SK-N-SH (cell line): ENCODE measurements at regions not wholly inside any gene's neighbourhood (a gene's known extent, or its start where the extent isn't known, plus 50 kb on each side); places are given as distances from the start of the nearest gene placed in this dataset.

Experiments used
- EP300 ChIP-seq, 2 experiments: IDR thresholded peaks; 2 replicates each; pipeline versions ENCODE4 v1.4.0 to v1.6.1; 2012; ENCODE audit warnings: borderline replicate concordance in 1 of 2, low read depth in 1 of 2, low read length in 1 of 2
- MXI1 ChIP-seq: IDR thresholded peaks from 2 replicates; pipeline ENCODE4 v1.6.1; 2012; ENCODE audit warnings: mild to moderate bottlenecking, low read depth, low read length, improper control_type of control experiment
- NFIC ChIP-seq: IDR thresholded peaks from 2 replicates; pipeline ENCODE4 v1.4.0; 2012; ENCODE audit warnings: borderline replicate concordance
- POLR2AphosphoS5 ChIP-seq: IDR thresholded peaks from 2 replicates; pipeline ENCODE4 v1.6.1; 2012; ENCODE audit warnings: low read depth, low read length
- RAD21 ChIP-seq: IDR thresholded peaks from 2 replicates; pipeline ENCODE4 v1.6.1; 2012; ENCODE audit warnings: mild to moderate bottlenecking, low read length
- RCOR1 ChIP-seq: fragments of 150-350 bp; IDR thresholded peaks from 2 replicates; pipeline ENCODE4 v1.6.1; 2017; ENCODE audit warnings: antibody characterized with exemption, low read length
- RFX5 ChIP-seq: IDR thresholded peaks from 2 replicates; pipeline ENCODE4 v1.6.1; 2012; ENCODE audit warnings: mild to moderate bottlenecking, improper control_type of control experiment, low read length
- SMC3 ChIP-seq: IDR thresholded peaks from 2 replicates; pipeline ENCODE4 v1.6.1; 2012; ENCODE audit warnings: low read depth, low read length, improper control_type of control experiment
- TAF1 ChIP-seq: IDR thresholded peaks from 2 replicates; pipeline ENCODE4 v1.6.1; 2012; ENCODE audit warnings: low read depth, mild to moderate bottlenecking, low read length, moderate library complexity, borderline replicate concordance
- TCF12 ChIP-seq: IDR thresholded peaks from 2 replicates; pipeline ENCODE4 v1.4.0; 2012
- TEAD4 ChIP-seq: IDR thresholded peaks from 2 replicates; pipeline ENCODE4 v1.4.0; 2012; ENCODE audit warnings: mild to moderate bottlenecking, borderline replicate concordance; ENCODE audit not compliant: insufficient read depth
- TF ChIP-seq, protein P1 (sequence below): fragments of 200-600 bp; sonication (generic); IDR thresholded peaks from 2 replicates; pipeline ENCODE4 v1.6.1; 2017; ENCODE audit warnings: antibody characterized with exemption, mild to moderate bottlenecking, moderate library complexity
- TF ChIP-seq, protein P2 (sequence below): fragments of 150-350 bp; IDR thresholded peaks from 2 replicates; pipeline ENCODE4 v1.6.1; 2017; ENCODE audit warnings: antibody characterized with exemption, low read length, low read depth, borderline replicate concordance
- TF ChIP-seq, protein P3 (sequence below): IDR thresholded peaks from 2 replicates; pipeline ENCODE4 v1.4.0; 2012; ENCODE audit warnings: low read depth, borderline replicate concordance

DNA sequence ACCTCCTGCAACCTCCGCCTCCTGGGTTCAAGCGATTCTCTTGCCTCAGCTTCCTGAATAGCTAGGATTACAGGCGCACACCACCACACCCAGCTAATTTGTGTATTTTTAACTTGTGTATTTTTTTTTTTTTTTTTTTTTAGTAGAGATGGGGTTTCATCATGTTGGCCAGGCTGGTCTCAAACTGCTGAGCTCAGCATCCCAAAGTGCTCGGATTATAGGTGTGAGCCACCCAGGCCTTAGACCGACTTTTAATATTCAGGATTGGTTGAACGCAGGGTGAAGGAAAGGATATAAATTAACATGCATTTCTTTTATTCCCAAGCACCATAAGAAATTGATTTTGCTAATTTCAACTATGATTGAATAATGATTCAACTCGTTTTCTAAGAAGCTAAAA, 798.6 kb downstream of the GATA3 start:
- TF ChIP-seq, protein P1, sequence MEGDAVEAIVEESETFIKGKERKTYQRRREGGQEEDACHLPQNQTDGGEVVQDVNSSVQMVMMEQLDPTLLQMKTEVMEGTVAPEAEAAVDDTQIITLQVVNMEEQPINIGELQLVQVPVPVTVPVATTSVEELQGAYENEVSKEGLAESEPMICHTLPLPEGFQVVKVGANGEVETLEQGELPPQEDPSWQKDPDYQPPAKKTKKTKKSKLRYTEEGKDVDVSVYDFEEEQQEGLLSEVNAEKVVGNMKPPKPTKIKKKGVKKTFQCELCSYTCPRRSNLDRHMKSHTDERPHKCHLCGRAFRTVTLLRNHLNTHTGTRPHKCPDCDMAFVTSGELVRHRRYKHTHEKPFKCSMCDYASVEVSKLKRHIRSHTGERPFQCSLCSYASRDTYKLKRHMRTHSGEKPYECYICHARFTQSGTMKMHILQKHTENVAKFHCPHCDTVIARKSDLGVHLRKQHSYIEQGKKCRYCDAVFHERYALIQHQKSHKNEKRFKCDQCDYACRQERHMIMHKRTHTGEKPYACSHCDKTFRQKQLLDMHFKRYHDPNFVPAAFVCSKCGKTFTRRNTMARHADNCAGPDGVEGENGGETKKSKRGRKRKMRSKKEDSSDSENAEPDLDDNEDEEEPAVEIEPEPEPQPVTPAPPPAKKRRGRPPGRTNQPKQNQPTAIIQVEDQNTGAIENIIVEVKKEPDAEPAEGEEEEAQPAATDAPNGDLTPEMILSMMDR = no peak
- no peak for TF ChIP-seq EP300 (IDR thresholded peaks at IDR 0.05; ENCODE audit: borderline replicate concordance in 1 of 2, low read depth in 1 of 2, low read length in 1 of 2)
- TF ChIP-seq RFX5 = no peak
- TF ChIP-seq RCOR1 = no peak
- no peak for TF ChIP-seq TCF12
- no peak for TF ChIP-seq SMC3
- no peak for TF ChIP-seq POLR2AphosphoS5
- no peak for TF ChIP-seq TEAD4
- TF ChIP-seq, protein P2, sequence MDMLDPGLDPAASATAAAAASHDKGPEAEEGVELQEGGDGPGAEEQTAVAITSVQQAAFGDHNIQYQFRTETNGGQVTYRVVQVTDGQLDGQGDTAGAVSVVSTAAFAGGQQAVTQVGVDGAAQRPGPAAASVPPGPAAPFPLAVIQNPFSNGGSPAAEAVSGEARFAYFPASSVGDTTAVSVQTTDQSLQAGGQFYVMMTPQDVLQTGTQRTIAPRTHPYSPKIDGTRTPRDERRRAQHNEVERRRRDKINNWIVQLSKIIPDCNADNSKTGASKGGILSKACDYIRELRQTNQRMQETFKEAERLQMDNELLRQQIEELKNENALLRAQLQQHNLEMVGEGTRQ = no peak
- TF ChIP-seq TAF1 = no peak
- no peak for TF ChIP-seq RAD21
- TF ChIP-seq, protein P3, sequence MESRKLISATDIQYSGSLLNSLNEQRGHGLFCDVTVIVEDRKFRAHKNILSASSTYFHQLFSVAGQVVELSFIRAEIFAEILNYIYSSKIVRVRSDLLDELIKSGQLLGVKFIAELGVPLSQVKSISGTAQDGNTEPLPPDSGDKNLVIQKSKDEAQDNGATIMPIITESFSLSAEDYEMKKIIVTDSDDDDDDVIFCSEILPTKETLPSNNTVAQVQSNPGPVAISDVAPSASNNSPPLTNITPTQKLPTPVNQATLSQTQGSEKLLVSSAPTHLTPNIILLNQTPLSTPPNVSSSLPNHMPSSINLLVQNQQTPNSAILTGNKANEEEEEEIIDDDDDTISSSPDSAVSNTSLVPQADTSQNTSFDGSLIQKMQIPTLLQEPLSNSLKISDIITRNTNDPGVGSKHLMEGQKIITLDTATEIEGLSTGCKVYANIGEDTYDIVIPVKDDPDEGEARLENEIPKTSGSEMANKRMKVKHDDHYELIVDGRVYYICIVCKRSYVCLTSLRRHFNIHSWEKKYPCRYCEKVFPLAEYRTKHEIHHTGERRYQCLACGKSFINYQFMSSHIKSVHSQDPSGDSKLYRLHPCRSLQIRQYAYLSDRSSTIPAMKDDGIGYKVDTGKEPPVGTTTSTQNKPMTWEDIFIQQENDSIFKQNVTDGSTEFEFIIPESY = no peak
- TF ChIP-seq NFIC = no peak
- TF ChIP-seq MXI1 = no peak
